GM23338 (cell line): ENCODE measurements at regions not wholly inside any gene's neighbourhood (a gene's known extent, or its start where the extent isn't known, plus 50 kb on each side); places are given as distances from the start of the nearest gene placed in this dataset.

ENCODE experiments used
- ATAC-seq: fragments of 200-7000 bp; cut with Tn5 transposase; 3 replicates; pipeline ENCODE4 v1.9.1; 2020
- DNase-seq: peaks from one replicate; pipeline ENCODE4 v3.0.0-alpha.2; 2015; ENCODE audit warnings: low spot score
- H2AFZ ChIP-seq: fragments of 200-600 bp; sonication (generic); 2 replicates; pipeline ENCODE4 v1.8.0; 2016; ENCODE audit warnings: antibody characterized with exemption, mild to moderate bottlenecking, moderate library complexity
- H3F3A ChIP-seq: fragments of 200-600 bp; sonication (generic); replicated peaks from 2 replicates; pipeline ENCODE4 v1.8.0; 2017; ENCODE audit warnings: antibody characterized with exemption, mixed run types, low read depth
- H3K27ac ChIP-seq: fragments of 200-600 bp; sonication (generic); 2 replicates; pipeline ENCODE4 v1.6.1; 2016; ENCODE audit warnings: low read depth
- H3K27me3 ChIP-seq: fragments of 200-600 bp; sonication (generic); 2 replicates; pipeline ENCODE4 v1.8.0; 2016; ENCODE audit warnings: mild to moderate bottlenecking, mixed run types, moderate library complexity; ENCODE audit not compliant: insufficient read depth
- H3K36me3 ChIP-seq: fragments of 200-600 bp; sonication (generic); 2 replicates; pipeline ENCODE4 v1.8.0; 2016; ENCODE audit warnings: mild to moderate bottlenecking; ENCODE audit not compliant: insufficient read depth
- H3K4me1 ChIP-seq: fragments of 200-600 bp; sonication (generic); 2 replicates; pipeline ENCODE4 v1.8.0; 2016; ENCODE audit warnings: mild to moderate bottlenecking, moderate library complexity; ENCODE audit not compliant: insufficient read depth
- H3K4me2 ChIP-seq: fragments of 200-600 bp; sonication (generic); 2 replicates; pipeline ENCODE4 v1.7.1; 2017; ENCODE audit warnings: mixed run types
- H3K4me3 ChIP-seq: fragments of 200-600 bp; sonication (generic); 2 replicates; pipeline ENCODE4 v1.6.1; 2016; ENCODE audit warnings: mixed run types
- H3K79me2 ChIP-seq: fragments of 200-600 bp; sonication (generic); replicated peaks from 2 replicates; pipeline ENCODE4 v1.8.0; 2017; ENCODE audit warnings: mild to moderate bottlenecking; ENCODE audit not compliant: insufficient read depth
- H3K9me2 ChIP-seq: fragments of 200-600 bp; sonication (generic); 2 replicates; pipeline ENCODE4 v1.8.0; 2017; ENCODE audit not compliant: insufficient read depth
- H4K20me1 ChIP-seq: fragments of 200-600 bp; sonication (generic); replicated peaks from 2 replicates; pipeline ENCODE4 v1.8.0; 2017; ENCODE audit warnings: mild to moderate bottlenecking; ENCODE audit not compliant: insufficient read depth
- H3K27ac Mint-ChIP-seq: 2 replicates; pipeline ENCODE4 v1.8.0; 2020; ENCODE audit warnings: inconsistent platforms, mild to moderate bottlenecking, moderate library complexity, mixed read lengths
- H3K27me3 Mint-ChIP-seq: 3 replicates; pipeline ENCODE4 v1.8.0; 2022; ENCODE audit warnings: low read depth, mild to moderate bottlenecking, moderate library complexity, mixed read lengths, inconsistent platforms; ENCODE audit not compliant: insufficient read depth, poor library complexity
- H3K36me3 Mint-ChIP-seq: 3 replicates; pipeline ENCODE4 v1.8.0; 2021; ENCODE audit warnings: low read depth, mild to moderate bottlenecking, inconsistent platforms, moderate library complexity, mixed read lengths
- H3K4me1 Mint-ChIP-seq: 3 replicates; pipeline ENCODE4 v1.8.0; 2020; ENCODE audit warnings: mild to moderate bottlenecking, inconsistent platforms, mixed read lengths
- H3K4me3 Mint-ChIP-seq: 3 replicates; pipeline ENCODE4 v1.8.0; 2021; ENCODE audit warnings: moderate library complexity, mild to moderate bottlenecking, inconsistent platforms, mixed read lengths
- H3K9me3 Mint-ChIP-seq: 3 replicates; pipeline ENCODE4 v1.8.0; 2020; ENCODE audit warnings: moderate library complexity, mild to moderate bottlenecking, inconsistent platforms, mixed read lengths
- CREB1 ChIP-seq: fragments of 250-450 bp; sonication (Bioruptor Pico); IDR thresholded peaks from 2 replicates; pipeline ENCODE4 v1.5.0; 2020; ENCODE audit warnings: low read depth, mild to moderate bottlenecking, moderate library complexity
- ETS1 ChIP-seq: IDR thresholded peaks from 2 replicates; pipeline ENCODE4 v1.6.1; 2016; ENCODE audit warnings: antibody characterized with exemption
- EZH2 ChIP-seq: fragments of 200-600 bp; sonication (generic); IDR thresholded peaks from one replicate; pipeline ENCODE4 v1.8.0; 2017; ENCODE audit warnings: antibody characterized with exemption, mild to moderate bottlenecking, low read depth; ENCODE audit not compliant: unreplicated experiment
- EZH2phosphoT487 ChIP-seq: fragments of 200-600 bp; sonication (generic); IDR thresholded peaks from one replicate; pipeline ENCODE4 v1.8.1; 2018; ENCODE audit warnings: antibody characterized with exemption; ENCODE audit not compliant: unreplicated experiment
- NANOG ChIP-seq: IDR thresholded peaks from 2 replicates; pipeline ENCODE4 v1.6.1; 2016; ENCODE audit warnings: antibody characterized with exemption, borderline replicate concordance
- POLR2AphosphoS5 ChIP-seq: IDR thresholded peaks from 2 replicates; pipeline ENCODE4 v1.6.1; 2016; ENCODE audit warnings: antibody characterized with exemption, low read depth
- REST ChIP-seq: IDR thresholded peaks from one replicate; pipeline ENCODE4 v1.6.1; 2018; ENCODE audit warnings: antibody characterized with exemption; ENCODE audit not compliant: unreplicated experiment
- STAT1 ChIP-seq: IDR thresholded peaks from one replicate; pipeline ENCODE4 v1.6.1; 2016; ENCODE audit warnings: antibody characterized with exemption; ENCODE audit not compliant: unreplicated experiment
- ZNF331 ChIP-seq: fragments of 250-450 bp; sonication (Bioruptor Pico); IDR thresholded peaks from 2 replicates; pipeline ENCODE4 v1.5.0; 2020; ENCODE audit warnings: low read depth, mild to moderate bottlenecking, moderate library complexity
- TF ChIP-seq, protein P1 (sequence below), 2 experiments: fragments of 200-600 bp in 1 of 2; sonication (generic) in 1 of 2; conservative IDR thresholded peaks; 2 replicates each; pipeline versions ENCODE4 v1.5.1 to v1.6.1; 2016 to 2017; ENCODE audit warnings: antibody characterized with exemption in 2 of 2, low read depth in 2 of 2, mild to moderate bottlenecking in 2 of 2, moderate library complexity in 1 of 2

GRCh38 chr11:41779401-41779960 is 320.0 kb upstream of the LRRC4C start:
- H3K9me3 Mint-ChIP-seq, result peaks cover 38% of the 10 kb centered on the region
- no peak overlapping the region for H3K27ac ChIP-seq
- peaks cover 8% of the 10 kb centered on the region for H3K4me1 Mint-ChIP-seq
- peak overlapping the region; percentile 67; the same call in 1 of the 2 replicates for H2AFZ ChIP-seq
- H3K79me2 ChIP-seq, result no peaks in the 10 kb centered on the region
- TF ChIP-seq ZNF331 (no peak), POLR2AphosphoS5 (no peak), EZH2phosphoT487 (no peak), EZH2 (no peak)
- no peaks in the 10 kb centered on the region for H3K36me3 ChIP-seq
- no peak overlapping the region for H3K27ac Mint-ChIP-seq
- DNase-seq (no peak), ATAC-seq (no peak)
- H3K27me3 ChIP-seq, result no peaks in the 10 kb centered on the region
- no peak overlapping the region for H3K4me3 ChIP-seq
- H3K4me2 ChIP-seq, result no peak overlapping the region
- H3K27me3 Mint-ChIP-seq, result peaks cover 2% of the 10 kb centered on the region
- H3K9me2 ChIP-seq, result 0 out of 2 replicates have a peak, but pooled peaks cover 7% of the 10 kb centered on the region
- no peaks in the 10 kb centered on the region for H4K20me1 ChIP-seq
- no peaks in the 10 kb centered on the region for H3F3A ChIP-seq
- H3K4me3 Mint-ChIP-seq, result no peak overlapping the region
- H3K36me3 Mint-ChIP-seq, result peaks cover 7% of the 10 kb centered on the region; the same call in 2 of the 3 replicates
- peaks cover 11% of the 10 kb centered on the region for H3K4me1 ChIP-seq

GRCh38 chr11:41781441-41781840 is 322.0 kb upstream of the LRRC4C start:
- no peaks in the 10 kb centered on the region for H3F3A ChIP-seq
- H3K27me3 Mint-ChIP-seq, result peaks cover 4% of the 10 kb centered on the region
- H3K4me3 Mint-ChIP-seq, result no peak overlapping the region
- no peaks in the 10 kb centered on the region for H3K36me3 ChIP-seq
- H3K4me3 ChIP-seq, result no peak overlapping the region
- peaks cover 10% of the 10 kb centered on the region for H3K4me1 Mint-ChIP-seq
- H3K9me3 Mint-ChIP-seq, result peaks cover 27% of the 10 kb centered on the region
- H3K27ac Mint-ChIP-seq, result no peak overlapping the region
- H3K36me3 Mint-ChIP-seq, result peaks cover 4% of the 10 kb centered on the region; the same call in 1 of the 3 replicates
- DNase-seq, result no peak
- 0 out of 2 replicates have a peak, but pooled peaks cover 11% of the 10 kb centered on the region for H3K9me2 ChIP-seq
- no peak overlapping the region for H2AFZ ChIP-seq
- no peaks in the 10 kb centered on the region for H4K20me1 ChIP-seq
- H3K79me2 ChIP-seq, result no peaks in the 10 kb centered on the region
- no peak overlapping the region for H3K27ac ChIP-seq
- H3K4me2 ChIP-seq, result no peak overlapping the region
- peaks cover 17% of the 10 kb centered on the region for H3K4me1 ChIP-seq
- no peaks in the 10 kb centered on the region for H3K27me3 ChIP-seq
- ATAC-seq, result no peak
- TF ChIP-seq NANOG (no peak), ZNF331 (no peak), REST (no peak), ETS1 (no peak), CREB1 (CRISPR knock-in tag) (no peak), POLR2AphosphoS5 (no peak), EZH2phosphoT487 (no peak), STAT1 (no peak)
- TF ChIP-seq, protein P1, sequence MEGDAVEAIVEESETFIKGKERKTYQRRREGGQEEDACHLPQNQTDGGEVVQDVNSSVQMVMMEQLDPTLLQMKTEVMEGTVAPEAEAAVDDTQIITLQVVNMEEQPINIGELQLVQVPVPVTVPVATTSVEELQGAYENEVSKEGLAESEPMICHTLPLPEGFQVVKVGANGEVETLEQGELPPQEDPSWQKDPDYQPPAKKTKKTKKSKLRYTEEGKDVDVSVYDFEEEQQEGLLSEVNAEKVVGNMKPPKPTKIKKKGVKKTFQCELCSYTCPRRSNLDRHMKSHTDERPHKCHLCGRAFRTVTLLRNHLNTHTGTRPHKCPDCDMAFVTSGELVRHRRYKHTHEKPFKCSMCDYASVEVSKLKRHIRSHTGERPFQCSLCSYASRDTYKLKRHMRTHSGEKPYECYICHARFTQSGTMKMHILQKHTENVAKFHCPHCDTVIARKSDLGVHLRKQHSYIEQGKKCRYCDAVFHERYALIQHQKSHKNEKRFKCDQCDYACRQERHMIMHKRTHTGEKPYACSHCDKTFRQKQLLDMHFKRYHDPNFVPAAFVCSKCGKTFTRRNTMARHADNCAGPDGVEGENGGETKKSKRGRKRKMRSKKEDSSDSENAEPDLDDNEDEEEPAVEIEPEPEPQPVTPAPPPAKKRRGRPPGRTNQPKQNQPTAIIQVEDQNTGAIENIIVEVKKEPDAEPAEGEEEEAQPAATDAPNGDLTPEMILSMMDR (conservative IDR thresholded peaks at IDR 0.05; ENCODE audit: low read depth in 2 of 2), result no peak
